ENCODE measurements at regions not wholly inside any gene's neighbourhood (a gene's known extent, or its start where the extent isn't known, plus 50 kb on each side); places are given as distances from the start of the nearest gene placed in this dataset.

GRCh38 chr18:43952398-43952797, 675.1 kb upstream of the SYT4 start:
- TF ChIP-seq CTCF (IDR thresholded peaks at IDR 0.05): no peak
- no peak for TF ChIP-seq POLR2A (IDR thresholded peaks at IDR 0.05)

All from Peyer's patch (tissue), 4 donors.